Body of pancreas (tissue), 4 donors: ENCODE measurements at regions not wholly inside any gene's neighbourhood (a gene's known extent, or its start where the extent isn't known, plus 50 kb on each side); places are given as distances from the start of the nearest gene placed in this dataset.

Source experiments
- CTCF ChIP-seq, 7 experiments: fragments of 450-650 bp in 4 of 7; fragments of 200-600 bp in 3 of 7; sonication (generic) in 3 of 7; IDR thresholded peaks; one replicate each; pipeline ENCODE4 v1.5.1; 2016 to 2019; ENCODE audit warnings: antibody characterized with exemption in 7 of 7
- POLR2A ChIP-seq, 3 donors: fragments of 450-650 bp; IDR thresholded peaks; one replicate each; pipeline ENCODE4 v1.6.1; 2016; ENCODE audit warnings: antibody characterized with exemption in 3 of 3, mild to moderate bottlenecking in 2 of 3

GRCh38 chr13:84784443-84785153 is 902.3 kb upstream of the SLITRK1 start:
- no peak for TF ChIP-seq CTCF (IDR thresholded peaks at IDR 0.05)
- no peak for TF ChIP-seq POLR2A (IDR thresholded peaks at IDR 0.05)
